Osteoblast (primary cell): ENCODE measurements at regions not wholly inside any gene's neighbourhood (a gene's known extent, or its start where the extent isn't known, plus 50 kb on each side); places are given as distances from the start of the nearest gene placed in this dataset.

ENCODE experiments used
- DNase-seq: peaks from one replicate; pipeline ENCODE4 v3.0.0; 2011; ENCODE audit warnings: low spot score, mixed read lengths; ENCODE audit not compliant: insufficient read length; ENCODE audit errors: missing footprints
- H2AFZ ChIP-seq: 2 replicates; pipeline ENCODE4 v1.6.0; 2011; ENCODE audit warnings: mild to moderate bottlenecking, low read length
- H3K27ac ChIP-seq: 2 replicates; pipeline ENCODE4 v1.5.1; 2011; ENCODE audit warnings: mild to moderate bottlenecking, low read depth, low read length, moderate library complexity
- H3K27me3 ChIP-seq: 2 replicates; pipeline ENCODE4 v1.6.0; 2012; ENCODE audit warnings: mild to moderate bottlenecking, control low read depth, inconsistent platforms, low read length, moderate library complexity; ENCODE audit not compliant: insufficient read depth
- H3K36me3 ChIP-seq: 2 replicates; pipeline ENCODE4 v1.5.1; 2011; ENCODE audit warnings: mild to moderate bottlenecking, low read length, control low read depth, moderate library complexity; ENCODE audit not compliant: insufficient read depth
- H3K4me1 ChIP-seq: 2 replicates; pipeline ENCODE4 v1.5.1; 2011; ENCODE audit warnings: mild to moderate bottlenecking, low read length, control low read depth, moderate library complexity; ENCODE audit not compliant: insufficient read depth
- H3K4me2 ChIP-seq: 2 replicates; pipeline ENCODE4 v1.6.0; 2011; ENCODE audit warnings: mild to moderate bottlenecking, low read length; ENCODE audit not compliant: insufficient read depth
- H3K4me3 ChIP-seq: fragments of 200-600 bp; sonication (generic); 3 replicates; pipeline ENCODE4 v1.5.1; 2012; ENCODE audit warnings: mild to moderate bottlenecking, low read length, inconsistent platforms; ENCODE audit not compliant: insufficient read depth
- H3K79me2 ChIP-seq: 2 replicates; pipeline ENCODE4 v1.6.0; 2012; ENCODE audit warnings: mild to moderate bottlenecking, low read length, control low read depth, inconsistent platforms; ENCODE audit not compliant: insufficient read depth
- H3K9me3 ChIP-seq: 2 replicates; pipeline ENCODE4 v1.5.1; 2011; ENCODE audit warnings: low read depth, low read length, control low read depth
- H4K20me1 ChIP-seq: 2 replicates; pipeline ENCODE4 v1.6.0; 2012; ENCODE audit warnings: mild to moderate bottlenecking, low read length, control low read depth; ENCODE audit not compliant: insufficient read depth
- TF ChIP-seq, protein P1 (sequence below): IDR thresholded peaks from 2 replicates; pipeline ENCODE4 v1.5.1; 2011; ENCODE audit warnings: mild to moderate bottlenecking, low read depth, low read length, moderate library complexity; ENCODE audit errors: extremely low read depth

GRCh38 chr10:23754179-23754578 is 315.3 kb downstream of the OTUD1 start:
- H4K20me1 ChIP-seq, result no peaks in the 10 kb centered on the region
- no peaks in the 10 kb centered on the region for H3K4me1 ChIP-seq
- TF ChIP-seq, protein P1, sequence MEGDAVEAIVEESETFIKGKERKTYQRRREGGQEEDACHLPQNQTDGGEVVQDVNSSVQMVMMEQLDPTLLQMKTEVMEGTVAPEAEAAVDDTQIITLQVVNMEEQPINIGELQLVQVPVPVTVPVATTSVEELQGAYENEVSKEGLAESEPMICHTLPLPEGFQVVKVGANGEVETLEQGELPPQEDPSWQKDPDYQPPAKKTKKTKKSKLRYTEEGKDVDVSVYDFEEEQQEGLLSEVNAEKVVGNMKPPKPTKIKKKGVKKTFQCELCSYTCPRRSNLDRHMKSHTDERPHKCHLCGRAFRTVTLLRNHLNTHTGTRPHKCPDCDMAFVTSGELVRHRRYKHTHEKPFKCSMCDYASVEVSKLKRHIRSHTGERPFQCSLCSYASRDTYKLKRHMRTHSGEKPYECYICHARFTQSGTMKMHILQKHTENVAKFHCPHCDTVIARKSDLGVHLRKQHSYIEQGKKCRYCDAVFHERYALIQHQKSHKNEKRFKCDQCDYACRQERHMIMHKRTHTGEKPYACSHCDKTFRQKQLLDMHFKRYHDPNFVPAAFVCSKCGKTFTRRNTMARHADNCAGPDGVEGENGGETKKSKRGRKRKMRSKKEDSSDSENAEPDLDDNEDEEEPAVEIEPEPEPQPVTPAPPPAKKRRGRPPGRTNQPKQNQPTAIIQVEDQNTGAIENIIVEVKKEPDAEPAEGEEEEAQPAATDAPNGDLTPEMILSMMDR, result no peak
- no peak overlapping the region for H2AFZ ChIP-seq
- no peaks in the 10 kb centered on the region for H3K36me3 ChIP-seq
- no peaks in the 10 kb centered on the region for H3K27me3 ChIP-seq
- H3K4me3 ChIP-seq, result no peak overlapping the region
- H3K27ac ChIP-seq, result no peak overlapping the region
- H3K79me2 ChIP-seq, result no peaks in the 10 kb centered on the region
- no peak overlapping the region for H3K4me2 ChIP-seq
- no peaks in the 10 kb centered on the region for H3K9me3 ChIP-seq
- no peak for DNase-seq

GRCh38 chr10:23754941-23755340 is 316.1 kb downstream of the OTUD1 start:
- H3K27ac ChIP-seq, result no peak overlapping the region
- H2AFZ ChIP-seq, result no peak overlapping the region
- no peaks in the 10 kb centered on the region for H3K79me2 ChIP-seq
- H3K27me3 ChIP-seq, result no peaks in the 10 kb centered on the region
- TF ChIP-seq, protein P1, result no peak
- no peaks in the 10 kb centered on the region for H3K9me3 ChIP-seq
- H3K4me2 ChIP-seq, result no peak overlapping the region
- H3K4me3 ChIP-seq, result no peak overlapping the region
- no peaks in the 10 kb centered on the region for H4K20me1 ChIP-seq
- H3K36me3 ChIP-seq, result no peaks in the 10 kb centered on the region
- H3K4me1 ChIP-seq, result no peaks in the 10 kb centered on the region
- no peak for DNase-seq

DNA sequence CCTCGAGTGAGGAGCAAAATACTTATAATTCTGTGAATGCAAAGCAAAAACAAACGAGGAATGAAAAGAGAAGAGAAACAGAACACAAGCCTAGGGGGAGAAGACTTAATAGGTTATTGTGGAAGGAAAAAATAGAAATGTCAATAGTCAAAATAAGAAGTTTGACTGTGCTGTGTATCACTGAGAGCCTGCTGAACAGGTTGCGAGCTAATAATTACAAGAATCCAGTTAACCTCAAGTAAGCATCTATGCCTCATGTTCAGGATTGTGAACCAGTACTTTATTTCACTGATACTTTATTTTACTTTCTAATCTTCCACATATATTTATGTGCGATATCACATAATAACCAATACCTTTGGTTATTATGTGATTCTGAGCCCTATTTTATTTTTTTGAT is 316.7 kb downstream of the OTUD1 start:
- Histone ChIP-seq H3K27ac (no peak overlapping the region), H3K4me3 (no peak overlapping the region), H3K27me3 (no peaks in the 10 kb centered on the region), H3K36me3 (no peaks in the 10 kb centered on the region), H2AFZ (no peak overlapping the region), H3K4me2 (no peak overlapping the region), H3K4me1 (no peaks in the 10 kb centered on the region), H3K79me2 (no peaks in the 10 kb centered on the region), H4K20me1 (no peaks in the 10 kb centered on the region), H3K9me3 (no peaks in the 10 kb centered on the region)
- TF ChIP-seq, protein P1, result no peak
- no peak for DNase-seq

DNA sequence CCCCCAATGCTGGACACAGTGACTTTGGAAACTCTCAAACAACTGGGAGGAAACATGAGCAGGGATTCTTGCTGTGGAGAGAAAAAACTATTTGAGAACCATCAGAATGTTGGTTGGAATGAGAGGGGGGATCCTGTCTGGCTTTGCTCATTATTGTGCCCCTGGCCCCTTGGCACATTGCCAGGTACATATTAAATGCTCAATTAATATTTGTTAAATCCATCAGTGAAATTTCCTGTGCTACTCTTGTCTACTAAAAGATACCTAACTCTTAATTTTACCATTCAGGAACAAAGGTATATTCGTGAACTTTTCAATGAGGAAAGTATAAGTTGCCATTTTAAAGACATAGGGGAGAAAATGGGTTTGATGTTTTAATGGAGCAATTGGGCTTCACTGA is 329.4 kb downstream of the OTUD1 start:
- Histone ChIP-seq H4K20me1 (no peaks in the 10 kb centered on the region), H3K36me3 (no peaks in the 10 kb centered on the region), H3K27me3 (no peaks in the 10 kb centered on the region), H3K9me3 (peaks cover 2% of the 10 kb centered on the region), H2AFZ (no peak overlapping the region), H3K4me1 (no peaks in the 10 kb centered on the region), H3K79me2 (no peaks in the 10 kb centered on the region), H3K4me3 (no peak overlapping the region), H3K4me2 (no peak overlapping the region), H3K27ac (no peak overlapping the region)
- DNase-seq, result no peak
- TF ChIP-seq, protein P1, result no peak
